Ishikawa (cell line): ENCODE measurements at regions not wholly inside any gene's neighbourhood (a gene's known extent, or its start where the extent isn't known, plus 50 kb on each side); places are given as distances from the start of the nearest gene placed in this dataset.

Source experiments
- CEBPB ChIP-seq: IDR thresholded peaks from 2 replicates; pipeline ENCODE4 v1.6.1; 2012
- EP300 ChIP-seq: IDR thresholded peaks from 2 replicates; pipeline ENCODE4 v1.6.1; 2012; ENCODE audit warnings: borderline replicate concordance
- FOXM1 ChIP-seq: IDR thresholded peaks from 2 replicates; pipeline ENCODE4 v1.6.1; 2012; ENCODE audit warnings: low read depth, borderline replicate concordance
- MAX ChIP-seq: IDR thresholded peaks from 2 replicates; pipeline ENCODE4 v1.6.1; 2012
- NFIC ChIP-seq: IDR thresholded peaks from 2 replicates; pipeline ENCODE4 v1.6.1; 2012
- RAD21 ChIP-seq: IDR thresholded peaks from 2 replicates; pipeline ENCODE4 v1.6.1; 2012; ENCODE audit warnings: low read depth
- REST ChIP-seq: IDR thresholded peaks from 2 replicates; pipeline ENCODE4 v1.6.1; 2012; ENCODE audit warnings: low read depth, mild to moderate bottlenecking
- TAF1 ChIP-seq: IDR thresholded peaks from 2 replicates; pipeline ENCODE4 v1.6.1; 2012; ENCODE audit warnings: low read depth, mild to moderate bottlenecking
- TCF12 ChIP-seq: IDR thresholded peaks from 2 replicates; pipeline ENCODE4 v1.6.1; 2012; ENCODE audit warnings: low read depth
- TEAD4 ChIP-seq: IDR thresholded peaks from 2 replicates; pipeline ENCODE4 v1.6.1; 2012
- USF1 ChIP-seq: IDR thresholded peaks from 2 replicates; pipeline ENCODE4 v1.6.1; 2012
- YY1 ChIP-seq: IDR thresholded peaks from 2 replicates; pipeline ENCODE4 v1.6.1; 2012; ENCODE audit warnings: low read depth
- ZBTB7A ChIP-seq: IDR thresholded peaks from 2 replicates; pipeline ENCODE4 v1.6.1; 2012; ENCODE audit warnings: low read depth

- TF ChIP-seq EP300, result no peak
- no peak for TF ChIP-seq YY1
- no peak for TF ChIP-seq TAF1
- no peak for TF ChIP-seq RAD21
- no peak for TF ChIP-seq CEBPB
- TF ChIP-seq ZBTB7A, result no peak
- TF ChIP-seq REST, result no peak
- TF ChIP-seq NFIC, result no peak
- TF ChIP-seq TEAD4, result no peak
- TF ChIP-seq TCF12, result no peak
- no peak for TF ChIP-seq MAX
- no peak for TF ChIP-seq FOXM1
- no peak for TF ChIP-seq USF1
Measured at GRCh38 chr9:99485459-99485858, 263.4 kb downstream of the SEC61B start.
